HCT116 (cell line): ENCODE measurements at regions not wholly inside any gene's neighbourhood (a gene's known extent, or its start where the extent isn't known, plus 50 kb on each side); places are given as distances from the start of the nearest gene placed in this dataset.

ENCODE experiments used
- ATAC-seq: fragments of 200-7000 bp; cut with Tn5 transposase; 2 replicates; pipeline ENCODE4 v1.9.1; 2020; ENCODE audit warnings: mild to moderate bottlenecking, moderate library complexity
- BruUV-seq: library from RNA; stranded (reverse); fragments of 400-500 nt; replicated peaks from 2 replicates; lab custom pipeline; 2021; lab: Mats Ljungman, UMichigan
- CTCF ChIA-PET: fragments of 300-600 bp; sonication (Branson Sonifier 250); formaldehyde crosslinking; loops from one replicate; lab custom pipeline; 2021; ENCODE audit warnings: antibody characterized with exemption; lab: Charles Lee
- POLR2A ChIA-PET: fragments of 300-600, 350-600 bp; sonication (Branson Sonifier 250); formaldehyde crosslinking; loops from one replicate; lab custom pipeline; 2021; ENCODE audit warnings: antibody characterized with exemption; lab: Charles Lee
- RAD21 ChIA-PET, 2 experiments: fragments of 300-600 bp; sonication (Branson Sonifier 250); formaldehyde crosslinking; loops; one replicate each; lab custom pipeline; 2023; ENCODE audit warnings: low total read pairs in 2 of 2; ENCODE audit not compliant: uncharacterized antibody in 2 of 2, unreplicated experiment in 2 of 2, low non-redundant PET in 1 of 2; lab: Charles Lee
- DNase-seq: peaks from one replicate; pipeline ENCODE4 v3.0.0-alpha.2; 2010; ENCODE audit warnings: low read depth, low spot score
- H2AFZ ChIP-seq: fragments of 200-600 bp; shearing (Covaris generic), sonication (generic); 2 replicates; pipeline ENCODE4 v1.6.1; 2017; ENCODE audit warnings: low read depth, mixed run types, mixed read lengths, antibody characterized with exemption, low read length; ENCODE audit not compliant: poor library complexity, severe bottlenecking
- H3K27ac ChIP-seq: 2 replicates; pipeline ENCODE4 v1.5.1; 2012; ENCODE audit warnings: low read depth, low read length
- H3K27me3 ChIP-seq: fragments of 200-600 bp; sonication (generic); 2 replicates; pipeline ENCODE4 v1.6.1; 2016; ENCODE audit warnings: mixed run types, low read length, mixed read lengths; ENCODE audit not compliant: insufficient read depth
- H3K36me3 ChIP-seq, 2 experiments: fragments of 200-500 bp in 1 of 2; fragments of 200-600 bp in 1 of 2; sonication (Bioruptor generic) in 1 of 2; sonication (generic) in 1 of 2; 2 replicates each; pipeline versions ENCODE4 v1.5.1 to v1.6.1; 2014 to 2016; ENCODE audit warnings: low read length in 2 of 2, inconsistent platforms in 1 of 2, mixed read lengths in 1 of 2, mixed run types in 1 of 2; ENCODE audit not compliant: insufficient read depth in 2 of 2, control insufficient read depth in 1 of 2
- H3K4me1 ChIP-seq, 2 experiments: fragments of 200-600 bp in 1 of 2; sonication (generic) in 1 of 2; 2 replicates each; pipeline versions ENCODE4 v1.5.1 to v1.6.1; 2012 to 2017; ENCODE audit warnings: low read length in 2 of 2, inconsistent platforms in 1 of 2, mild to moderate bottlenecking in 1 of 2, mixed read lengths in 1 of 2, mixed run types in 1 of 2, moderate library complexity in 1 of 2; ENCODE audit not compliant: insufficient read depth in 2 of 2, control insufficient read depth in 1 of 2
- H3K4me2 ChIP-seq: fragments of 200-600 bp; sonication (generic); 2 replicates; pipeline ENCODE4 v1.6.1; 2017; ENCODE audit warnings: mixed run types, low read length, mixed read lengths
- H3K4me3 ChIP-seq, 2 experiments: fragments of 200-600 bp in 1 of 2; sonication (generic) in 1 of 2; replicated peaks in 1 of 2; 2 replicates each; pipeline ENCODE4 v1.5.1; 2011 to 2016; ENCODE audit warnings: low read length in 2 of 2, control low read depth in 1 of 2, low read depth in 1 of 2, mild to moderate bottlenecking in 1 of 2, mixed read lengths in 1 of 2, mixed run types in 1 of 2
- H3K79me2 ChIP-seq: fragments of 200-600 bp; sonication (generic); 2 replicates; pipeline ENCODE4 v1.6.1; 2017; ENCODE audit warnings: mild to moderate bottlenecking, mixed run types, low read length, moderate library complexity, mixed read lengths; ENCODE audit not compliant: insufficient read depth
- H3K9ac ChIP-seq: fragments of 200-600 bp; sonication (generic); 2 replicates; pipeline ENCODE4 v1.6.1; 2016; ENCODE audit warnings: low read length, mixed read lengths
- H3K9me2 ChIP-seq: fragments of 200-600 bp; sonication (generic), shearing (Covaris generic); 2 replicates; pipeline ENCODE4 v1.6.1; 2017; ENCODE audit warnings: mixed run types, mild to moderate bottlenecking, moderate library complexity; ENCODE audit not compliant: insufficient read depth
- H3K9me3 ChIP-seq, 2 experiments: fragments of 200-500 bp in 1 of 2; fragments of 200-600 bp in 1 of 2; sonication (Bioruptor generic) in 1 of 2; sonication (generic) in 1 of 2; 2 replicates each; pipeline ENCODE4 v1.6.1; 2014 to 2017; ENCODE audit warnings: low read length in 2 of 2, mixed read lengths in 2 of 2, inconsistent platforms in 1 of 2, low read depth in 1 of 2, mild to moderate bottlenecking in 1 of 2, mixed run types in 1 of 2, moderate library complexity in 1 of 2; ENCODE audit not compliant: control insufficient read depth in 1 of 2, insufficient read depth in 1 of 2
- H4K20me1 ChIP-seq: fragments of 200-600 bp; sonication (generic), shearing (Covaris generic); 2 replicates; pipeline ENCODE4 v1.6.1; 2017; ENCODE audit warnings: mixed run types, mild to moderate bottlenecking, moderate library complexity; ENCODE audit not compliant: insufficient read depth
- ATF3 ChIP-seq: IDR thresholded peaks from 2 replicates; pipeline ENCODE4 v1.6.1; 2012
- CBX3 ChIP-seq: IDR thresholded peaks from 2 replicates; pipeline ENCODE4 v1.6.1; 2012; ENCODE audit warnings: low read depth
- CTCF ChIP-seq, 3 experiments: fragments of 200-600 bp in 1 of 3; sonication (generic) in 1 of 3; IDR thresholded peaks in 2 of 3; conservative IDR thresholded peaks in 1 of 3; 2 replicates each; pipeline ENCODE4 v1.5.1; 2012 to 2017; ENCODE audit warnings: low read depth in 2 of 3, low read length in 2 of 3, antibody characterized with exemption in 1 of 3, borderline replicate concordance in 1 of 3, control low read depth in 1 of 3, mild to moderate bottlenecking in 1 of 3, mixed read lengths in 1 of 3, mixed run types in 1 of 3, moderate library complexity in 1 of 3; ENCODE audit not compliant: insufficient read depth in 1 of 3
- EGR1 ChIP-seq: IDR thresholded peaks from 2 replicates; pipeline ENCODE4 v1.6.1; 2012; ENCODE audit warnings: low read depth
- EZH2 ChIP-seq: fragments of 200-600 bp; sonication (generic); IDR thresholded peaks from 2 replicates; pipeline ENCODE4 v1.6.1; 2017; ENCODE audit warnings: antibody characterized with exemption, mixed run types
- EZH2phosphoT487 ChIP-seq: fragments of 200-600 bp; IDR thresholded peaks from 2 replicates; pipeline ENCODE4 v1.6.1; 2018; ENCODE audit warnings: antibody characterized with exemption, borderline replicate concordance
- FOSL1 ChIP-seq: IDR thresholded peaks from 2 replicates; pipeline ENCODE4 v1.6.1; 2012; ENCODE audit warnings: low read depth
- JUND ChIP-seq: IDR thresholded peaks from 2 replicates; pipeline ENCODE4 v1.6.1; 2012
- MAX ChIP-seq: IDR thresholded peaks from 2 replicates; pipeline ENCODE4 v1.6.1; 2012
- POLR2A ChIP-seq: IDR thresholded peaks from 2 replicates; pipeline ENCODE4 v1.7.0; 2011; ENCODE audit warnings: borderline replicate concordance; ENCODE audit not compliant: insufficient read depth, insufficient read length; ENCODE audit errors: extremely low read depth
- RAD21 ChIP-seq: IDR thresholded peaks from 2 replicates; pipeline ENCODE4 v1.6.1; 2012; ENCODE audit warnings: low read depth, mild to moderate bottlenecking
- REST ChIP-seq: IDR thresholded peaks from 2 replicates; pipeline ENCODE4 v1.6.1; 2012; ENCODE audit warnings: low read depth
- SIN3A ChIP-seq: IDR thresholded peaks from 2 replicates; pipeline ENCODE4 v1.6.1; 2012; ENCODE audit warnings: low read depth
- SP1 ChIP-seq: IDR thresholded peaks from 2 replicates; pipeline ENCODE4 v1.6.1; 2012; ENCODE audit warnings: low read depth
- SRF ChIP-seq: IDR thresholded peaks from 2 replicates; pipeline ENCODE4 v1.6.1; 2012; ENCODE audit warnings: low read depth
- TCF7L2 ChIP-seq: IDR thresholded peaks from 2 replicates; pipeline ENCODE4 v1.7.0; 2011; ENCODE audit warnings: borderline replicate concordance, inconsistent platforms; ENCODE audit not compliant: insufficient read depth, insufficient read length; ENCODE audit errors: extremely low read depth
- YY1 ChIP-seq: IDR thresholded peaks from 2 replicates; pipeline ENCODE4 v1.6.1; 2011; ENCODE audit warnings: low read length, low read depth, moderate library complexity, mild to moderate bottlenecking; ENCODE audit not compliant: insufficient replicate concordance; ENCODE audit errors: extremely low read depth
- ZBTB33 ChIP-seq: IDR thresholded peaks from 2 replicates; pipeline ENCODE4 v1.6.1; 2011; ENCODE audit warnings: mild to moderate bottlenecking, low read length, moderate library complexity; ENCODE audit not compliant: insufficient replicate concordance; ENCODE audit errors: extremely low read depth
- ZFX ChIP-seq: fragments of 450-650 bp; IDR thresholded peaks from 2 replicates; pipeline ENCODE4 v1.6.1; 2017
- ZNF274 ChIP-seq: fragments of 200-500 bp; sonication (Bioruptor generic); IDR thresholded peaks from 2 replicates; pipeline ENCODE4 v1.6.1; 2014; ENCODE audit warnings: mild to moderate bottlenecking, low read depth, low read length, inconsistent platforms
- intact Hi-C: fragments of 100-400 bp; cut with micrococcal nuclease; formaldehyde crosslinking; loops from 2 replicates; pipeline ENCODE4 v1.10.0; 2022

- POLR2A ChIA-PET: no interaction called here
- BruUV-seq: no TSS peak
- Histone ChIP-seq H3K27ac (no peak overlapping the region), H3K9me2 (no peaks in the 10 kb centered on the region), H3K9ac (no peak overlapping the region), H4K20me1 (no peaks in the 10 kb centered on the region), H2AFZ (no peak overlapping the region), H3K9me3 (peaks cover 0 to 4% of the 10 kb centered on the region in 2 experiments; a peak in 2 of 4 replicates), H3K79me2 (no peaks in the 10 kb centered on the region), H3K36me3 (no peaks in the 10 kb centered on the region), H3K27me3 (no peaks in the 10 kb centered on the region), H3K4me3 (no peak overlapping the region), H3K4me2 (no peak overlapping the region), H3K4me1 (no peaks in the 10 kb centered on the region)
- RAD21 ChIA-PET: no interaction called here
- CTCF ChIA-PET: no interaction called here
- TF ChIP-seq REST: no peak
- TF ChIP-seq SIN3A: no peak
- no peak for TF ChIP-seq SRF
- no peak for TF ChIP-seq EZH2
- no peak for TF ChIP-seq ZBTB33
- TF ChIP-seq JUND: no peak
- TF ChIP-seq POLR2A: no peak
- TF ChIP-seq EGR1: no peak
- no peak for TF ChIP-seq MAX
- no peak for TF ChIP-seq TCF7L2
- no peak for TF ChIP-seq CTCF (IDR thresholded peaks at IDR 0.05 in 2 of 3, conservative IDR thresholded peaks at IDR 0.05 in 1 of 3; ENCODE audit: borderline replicate concordance in 1 of 3, insufficient read depth in 1 of 3, low read depth in 2 of 3, low read length in 2 of 3)
- no peak for TF ChIP-seq FOSL1
- no peak for TF ChIP-seq YY1
- TF ChIP-seq EZH2phosphoT487: no peak
- TF ChIP-seq RAD21: no peak
- no peak for TF ChIP-seq SP1
- TF ChIP-seq CBX3: no peak
- TF ChIP-seq ZNF274: no peak
- no peak for TF ChIP-seq ATF3
- TF ChIP-seq ZFX: no peak
- ATAC-seq (no peak), DNase-seq (no peak)
- intact Hi-C loops: no loop called here
Observed at GRCh38 chr15:97059281-97059680, 728.8 kb downstream of the NR2F2 start.
